CD4-positive, alpha-beta T cell treated with Interleukin-6 for 4 hours (primary cell): ENCODE measurements at regions not wholly inside any gene's neighbourhood (a gene's known extent, or its start where the extent isn't known, plus 50 kb on each side); places are given as distances from the start of the nearest gene placed in this dataset.
A peak's percentile ranks its signal among the peaks of the same experiment; 100 is the strongest.
"Not testable (repeated sequence)": the region's sequence is repeated elsewhere in the genome, so short reads cannot be mapped to it uniquely, and the experiment has no call there.

Experiments
- DNase-seq: peaks from one replicate; pipeline ENCODE4 v3.0.0-alpha.2; 2020; ENCODE audit warnings: mixed read lengths

GRCh38 chr10:23493711-23494110, 54.8 kb downstream of the OTUD1 start:
- no peak for DNase-seq

- DNase-seq = no peak
Measured at GRCh38 chr10:23496727-23497126, 57.9 kb downstream of the OTUD1 start.

GRCh38 chr10:23499372-23500132, 60.7 kb downstream of the OTUD1 start:
- DNase-seq = no peak

- DNase-seq = no peak
Measured at GRCh38 chr10:23505797-23506465, 67.1 kb downstream of the OTUD1 start.

- DNase-seq = no peak
Measured at GRCh38 chr10:23512355-23513058, 73.6 kb downstream of the OTUD1 start.

- not testable (repeated sequence) for DNase-seq
Measured at GRCh38 chr10:23513621-23514020, 74.7 kb downstream of the OTUD1 start.

GRCh38 chr10:23514321-23514720, 75.4 kb downstream of the OTUD1 start:
- no peak for DNase-seq

- peak; percentile 3 for DNase-seq
Measured at GRCh38 chr10:23516530-23516929, 77.7 kb downstream of the OTUD1 start.

GRCh38 chr10:23517155-23517554, 78.3 kb downstream of the OTUD1 start:
- DNase-seq = no peak

GRCh38 chr10:23521735-23522134, 82.9 kb downstream of the OTUD1 start:
- DNase-seq = no peak

GRCh38 chr10:23522345-23522744, 83.5 kb downstream of the OTUD1 start:
- no peak for DNase-seq

- DNase-seq = no peak
Measured at GRCh38 chr10:23523251-23523650, 84.4 kb downstream of the OTUD1 start.

- DNase-seq = peak; percentile 11
Measured at GRCh38 chr10:23525406-23525805, 86.5 kb downstream of the OTUD1 start.

- DNase-seq = no peak
Measured at GRCh38 chr10:23528419-23528818, 89.5 kb downstream of the OTUD1 start.

GRCh38 chr10:23529625-23530024, 90.8 kb downstream of the OTUD1 start:
- no peak for DNase-seq

GRCh38 chr10:23530079-23530478, 91.2 kb downstream of the OTUD1 start:
- no peak for DNase-seq

- no peak for DNase-seq
Measured at GRCh38 chr10:23533212-23533611, 94.3 kb downstream of the OTUD1 start.

GRCh38 chr10:23534326-23534725, 95.5 kb downstream of the OTUD1 start:
- peak; percentile 26 for DNase-seq

GRCh38 chr10:23534761-23535160, 95.9 kb downstream of the OTUD1 start:
- DNase-seq = no peak

GRCh38 chr10:23535381-23535780, 96.5 kb downstream of the OTUD1 start:
- DNase-seq = no peak

- DNase-seq = no peak
Measured at GRCh38 chr10:23538968-23539367, 100.1 kb downstream of the OTUD1 start.

- peak; percentile 45 for DNase-seq
Measured at GRCh38 chr10:23540401-23541030, 101.6 kb downstream of the OTUD1 start.

- DNase-seq = no peak
Measured at GRCh38 chr10:23543691-23544380, 105.0 kb downstream of the OTUD1 start.
